Bone marrow (tissue), 2 donors: ENCODE measurements at regions not wholly inside any gene's neighbourhood (a gene's known extent, or its start where the extent isn't known, plus 50 kb on each side); places are given as distances from the start of the nearest gene placed in this dataset.
"Not testable (repeated sequence)": the region's sequence is repeated elsewhere in the genome, so short reads cannot be mapped to it uniquely, and the experiment has no call there.

ENCODE experiments used
- DNase-seq, 2 donors: peaks; one replicate each; lab custom pipeline; 2025; lab: John Stamatoyannopoulos, UW

GRCh38 chr5:98309785-98310598 is 463.5 kb upstream of the RGMB start:
- no peak for DNase-seq

GRCh38 chr5:98314292-98314691 is 459.2 kb upstream of the RGMB start:
- no peak for DNase-seq

- DNase-seq, result no peak
These were observed 455.1 kb upstream of the RGMB start for GRCh38 chr5:98318386-98318785.

- no peak for DNase-seq
These were observed 454.0 kb upstream of the RGMB start for GRCh38 chr5:98319299-98320011.

GRCh38 chr5:98320343-98320742 is 453.1 kb upstream of the RGMB start:
- no peak for DNase-seq

GRCh38 chr5:98321361-98321760 is 452.1 kb upstream of the RGMB start:
- no peak for DNase-seq

- DNase-seq, result not testable (repeated sequence)
These were observed 448.3 kb upstream of the RGMB start for GRCh38 chr5:98325187-98325586.

GRCh38 chr5:98328015-98328414 is 445.4 kb upstream of the RGMB start:
- DNase-seq, result no peak

GRCh38 chr5:98330871-98331270 is 442.6 kb upstream of the RGMB start:
- no peak for DNase-seq

- no peak for DNase-seq
These were observed 439.5 kb upstream of the RGMB start for GRCh38 chr5:98333921-98334320.

- DNase-seq, result no peak
These were observed 438.5 kb upstream of the RGMB start for GRCh38 chr5:98334946-98335345.

- no peak for DNase-seq
These were observed 434.2 kb upstream of the RGMB start for GRCh38 chr5:98339141-98339848.

- DNase-seq, result no peak
These were observed 432.1 kb upstream of the RGMB start for GRCh38 chr5:98341038-98342032.

- DNase-seq, result not testable (repeated sequence)
These were observed 430.4 kb upstream of the RGMB start for GRCh38 chr5:98342958-98343660.

- DNase-seq, result no peak
These were observed 424.0 kb upstream of the RGMB start for GRCh38 chr5:98349251-98349989.

GRCh38 chr5:98349990-98350365 is 423.5 kb upstream of the RGMB start:
- no peak for DNase-seq

GRCh38 chr5:98354922-98355321 is 418.5 kb upstream of the RGMB start:
- DNase-seq, result no peak

- DNase-seq, result no peak
These were observed 412.9 kb upstream of the RGMB start for GRCh38 chr5:98360548-98360947.

- no peak for DNase-seq
These were observed 410.3 kb upstream of the RGMB start for GRCh38 chr5:98363157-98363556.

- DNase-seq, result no peak
These were observed 408.9 kb upstream of the RGMB start for GRCh38 chr5:98364549-98364948.
